HG03135 (cell line): ENCODE measurements at regions not wholly inside any gene's neighbourhood (a gene's known extent, or its start where the extent isn't known, plus 50 kb on each side); places are given as distances from the start of the nearest gene placed in this dataset.

Source experiments
- ATAC-seq: cut with Tn5 transposase; IDR thresholded peaks from one replicate; pipeline ENCODE4 v1.9.1; 2021; ENCODE audit warnings: mild to moderate bottlenecking, moderate library complexity; ENCODE audit not compliant: unreplicated experiment

- no peak for ATAC-seq
Measured at GRCh38 chr2:212945526-212945925, 205.9 kb downstream of the IKZF2 start.

- no peak for ATAC-seq
Measured at GRCh38 chr2:212943351-212943750, 208.1 kb downstream of the IKZF2 start.

GRCh38 chr2:212941361-212941760 is 210.1 kb downstream of the IKZF2 start:
- no peak for ATAC-seq

- no peak for ATAC-seq
Measured at GRCh38 chr2:212940816-212941215, 210.6 kb downstream of the IKZF2 start.

- no peak for ATAC-seq
Measured at GRCh38 chr2:212939777-212940531, 211.5 kb downstream of the IKZF2 start.

GRCh38 chr2:212938144-212938793 is 213.1 kb downstream of the IKZF2 start:
- no peak for ATAC-seq

GRCh38 chr2:212936572-212936971 is 214.8 kb downstream of the IKZF2 start:
- ATAC-seq: no peak

GRCh38 chr2:212935752-212936151 is 215.7 kb downstream of the IKZF2 start:
- ATAC-seq: no peak

- no peak for ATAC-seq
Measured at GRCh38 chr2:212931271-212931670, 220.1 kb downstream of the IKZF2 start.

GRCh38 chr2:212930556-212931260 is 220.7 kb downstream of the IKZF2 start:
- no peak for ATAC-seq

- ATAC-seq: no peak
Measured at GRCh38 chr2:212929971-212930370, 221.4 kb downstream of the IKZF2 start.

- no peak for ATAC-seq
Measured at GRCh38 chr2:212929116-212929515, 222.3 kb downstream of the IKZF2 start.

- ATAC-seq: no peak
Measured at GRCh38 chr2:212928681-212929080, 222.7 kb downstream of the IKZF2 start.

- no peak for ATAC-seq
Measured at GRCh38 chr2:212926940-212927339, 224.5 kb downstream of the IKZF2 start.

GRCh38 chr2:212923393-212923792 is 228.0 kb downstream of the IKZF2 start:
- ATAC-seq: no peak

GRCh38 chr2:212922701-212923100 is 228.7 kb downstream of the IKZF2 start:
- ATAC-seq: no peak

GRCh38 chr2:212921711-212922110 is 229.7 kb downstream of the IKZF2 start:
- no peak for ATAC-seq

- no peak for ATAC-seq
Measured at GRCh38 chr2:212921061-212921460, 230.4 kb downstream of the IKZF2 start.

- no peak for ATAC-seq
Measured at GRCh38 chr2:212919238-212919637, 232.2 kb downstream of the IKZF2 start.

- ATAC-seq: no peak
Measured at GRCh38 chr2:212918336-212918735, 233.1 kb downstream of the IKZF2 start.

- ATAC-seq: peak; percentile 60
Measured at GRCh38 chr2:212915121-212915782, 236.2 kb downstream of the IKZF2 start.
